RCC 7860 (cell line): ENCODE measurements at regions not wholly inside any gene's neighbourhood (a gene's known extent, or its start where the extent isn't known, plus 50 kb on each side); places are given as distances from the start of the nearest gene placed in this dataset.
"Not testable (repeated sequence)": the region's sequence is repeated elsewhere in the genome, so short reads cannot be mapped to it uniquely, and the experiment has no call there.

Source experiments
- DNase-seq: peaks from one replicate; pipeline ENCODE4 v3.0.0-alpha.2; 2015; ENCODE audit warnings: low spot score
- FAIRE-seq: peaks from 2 replicates; lab custom pipeline; 2012; peaks lifted over from hg19 to GRCh38; lab: Jason Lieb, UNC

- DNase-seq (no peak), FAIRE-seq (no peak)
Measured at GRCh38 chr2:63737081-63737751, 104.5 kb upstream of the UGP2 start.

- FAIRE-seq, result no peak
- no peak for DNase-seq
Measured at GRCh38 chr2:63738019-63738418, 103.7 kb upstream of the UGP2 start.

- DNase-seq, FAIRE-seq: not testable (repeated sequence)
Measured at GRCh38 chr2:63739180-63739579, 102.5 kb upstream of the UGP2 start.

GRCh38 chr2:63740020-63740419, 101.7 kb upstream of the UGP2 start:
- FAIRE-seq, result no peak

GRCh38 chr2:63740943-63741342, 100.8 kb upstream of the UGP2 start:
- DNase-seq, result no peak
- FAIRE-seq, result no peak

More at GRCh38 chr2:63740020-63740419, 101.7 kb upstream of the UGP2 start:
- no peak for DNase-seq

- peak; percentile 24 for DNase-seq
- peak; percentile 73 for FAIRE-seq
Measured at GRCh38 chr2:63741884-63742579, 99.7 kb upstream of the UGP2 start.

- no peak for DNase-seq
- FAIRE-seq, result no peak
Measured at GRCh38 chr2:63742580-63742976, 99.1 kb upstream of the UGP2 start.

- FAIRE-seq (no peak), DNase-seq (no peak)
Measured at GRCh38 chr2:63743170-63743981, 98.3 kb upstream of the UGP2 start.

- no peak for FAIRE-seq
Measured at GRCh38 chr2:63743982-63744966, 97.4 kb upstream of the UGP2 start.

GRCh38 chr2:63746548-63746947, 95.1 kb upstream of the UGP2 start:
- DNase-seq, FAIRE-seq: not testable (repeated sequence)

More at GRCh38 chr2:63743982-63744966, 97.4 kb upstream of the UGP2 start:
- no peak for DNase-seq

- FAIRE-seq, result no peak
- DNase-seq, result no peak
Measured at GRCh38 chr2:63751901-63752300, 89.8 kb upstream of the UGP2 start.

GRCh38 chr2:63755216-63755615, 86.5 kb upstream of the UGP2 start:
- FAIRE-seq, result no peak
- DNase-seq, result no peak

- FAIRE-seq (no peak), DNase-seq (peak; percentile 24)
Measured at GRCh38 chr2:63755965-63756364, 85.7 kb upstream of the UGP2 start.

GRCh38 chr2:63763391-63763941, 78.2 kb upstream of the UGP2 start:
- FAIRE-seq, result no peak
- DNase-seq, result no peak

- no peak for FAIRE-seq
- no peak for DNase-seq
Measured at GRCh38 chr2:63764630-63765029, 77.1 kb upstream of the UGP2 start.

GRCh38 chr2:63765117-63765516, 76.6 kb upstream of the UGP2 start:
- DNase-seq, result no peak
- FAIRE-seq, result no peak

- no peak for FAIRE-seq
- DNase-seq, result no peak
Measured at GRCh38 chr2:63767307-63767706, 74.4 kb upstream of the UGP2 start.

GRCh38 chr2:63768051-63768450, 73.6 kb upstream of the UGP2 start:
- FAIRE-seq (no peak), DNase-seq (no peak)

GRCh38 chr2:63769915-63770314, 71.8 kb upstream of the UGP2 start:
- DNase-seq (no peak), FAIRE-seq (no peak)

GRCh38 chr2:63772061-63772460, 69.6 kb upstream of the UGP2 start:
- DNase-seq (no peak), FAIRE-seq (no peak)
